ENCODE measurements at regions not wholly inside any gene's neighbourhood (a gene's known extent, or its start where the extent isn't known, plus 50 kb on each side); places are given as distances from the start of the nearest gene placed in this dataset.
"Not testable (repeated sequence)": the region's sequence is repeated elsewhere in the genome, so short reads cannot be mapped to it uniquely, and the experiment has no call there.

- no peaks in the 10 kb centered on the region for H3K36me3 Mint-ChIP-seq (ENCODE audit: low read depth)
- no peaks in the 10 kb centered on the region for H3K9me3 Mint-ChIP-seq
- ATAC-seq (no peak), DNase-seq (no peak)
- POLR2A ChIA-PET = no interaction called here
- intact Hi-C loops (cut with micrococcal nuclease) = no loop called here
- H3K4me1 Mint-ChIP-seq (ENCODE audit: low read depth) = no peaks in the 10 kb centered on the region
- H3K4me3 Mint-ChIP-seq = no peak overlapping the region
- CTCF ChIA-PET = no interaction called here
- TF ChIP-seq CTCF (IDR thresholded peaks at IDR 0.05) = no peak
- no peaks in the 10 kb centered on the region for H3K27me3 Mint-ChIP-seq
- H3K27ac Mint-ChIP-seq = no peak overlapping the region
Measured at GRCh38 chr5:118068886-118069285, 919.5 kb downstream of the DTWD2 start.

- DNase-seq; ATAC-seq; H3K27me3 Mint-ChIP-seq; H3K4me3 Mint-ChIP-seq; H3K4me1 Mint-ChIP-seq (ENCODE audit: low read depth); CTCF ChIA-PET; H3K9me3 Mint-ChIP-seq; H3K36me3 Mint-ChIP-seq (ENCODE audit: low read depth); H3K27ac Mint-ChIP-seq; intact Hi-C loops (cut with micrococcal nuclease): not testable (repeated sequence)
- POLR2A ChIA-PET = interaction anchor here (0.6 kb wide), 1 partner anchor 31 kb away, joined by 3 read pairs; no protein-coding TSS in a partner anchor
Measured at GRCh38 chr5:118063836-118064235, 924.5 kb downstream of the DTWD2 start.

- H3K4me1 Mint-ChIP-seq (ENCODE audit: low read depth) = no peaks in the 10 kb centered on the region
- no peak for ATAC-seq
- peaks cover 5% of the 10 kb centered on the region for H3K9me3 Mint-ChIP-seq
- no peak overlapping the region for H3K27ac Mint-ChIP-seq
- H3K27me3 Mint-ChIP-seq = no peaks in the 10 kb centered on the region
- no peaks in the 10 kb centered on the region for H3K36me3 Mint-ChIP-seq (ENCODE audit: low read depth)
- H3K4me3 Mint-ChIP-seq = no peak overlapping the region
- POLR2A ChIA-PET = no interaction called here
- no peak for DNase-seq
- CTCF ChIA-PET = no interaction called here
- intact Hi-C loops (cut with micrococcal nuclease) = no loop called here
- TF ChIP-seq CTCF (IDR thresholded peaks at IDR 0.05) = no peak
Measured at GRCh38 chr5:118060833-118061232, 927.5 kb downstream of the DTWD2 start.

- DNase-seq (no peak), ATAC-seq (no peak)
- TF ChIP-seq CTCF (IDR thresholded peaks at IDR 0.05) = no peak
- no peak overlapping the region for H3K27ac Mint-ChIP-seq
- H3K9me3 Mint-ChIP-seq = peaks cover 6% of the 10 kb centered on the region
- no peaks in the 10 kb centered on the region for H3K4me1 Mint-ChIP-seq (ENCODE audit: low read depth)
- ChIA-PET POLR2A (no interaction called here), CTCF (no interaction called here)
- no peaks in the 10 kb centered on the region for H3K36me3 Mint-ChIP-seq (ENCODE audit: low read depth)
- no peak overlapping the region for H3K4me3 Mint-ChIP-seq
- no peaks in the 10 kb centered on the region for H3K27me3 Mint-ChIP-seq
- intact Hi-C loops (cut with micrococcal nuclease) = no loop called here
Measured at GRCh38 chr5:118052503-118052902, 935.8 kb downstream of the DTWD2 start.

GRCh38 chr5:118044169-118044568, 944.2 kb downstream of the DTWD2 start:
- POLR2A ChIA-PET = no interaction called here
- ATAC-seq (no peak), DNase-seq (no peak)
- intact Hi-C loops (cut with micrococcal nuclease) = no loop called here
- CTCF ChIA-PET = no interaction called here
- H3K27me3 Mint-ChIP-seq = no peaks in the 10 kb centered on the region
- peaks cover 10% of the 10 kb centered on the region for H3K9me3 Mint-ChIP-seq
- H3K4me3 Mint-ChIP-seq = no peak overlapping the region
- TF ChIP-seq CTCF (IDR thresholded peaks at IDR 0.05) = no peak
- H3K27ac Mint-ChIP-seq = no peak overlapping the region
- H3K4me1 Mint-ChIP-seq (ENCODE audit: low read depth) = no peaks in the 10 kb centered on the region
- no peaks in the 10 kb centered on the region for H3K36me3 Mint-ChIP-seq (ENCODE audit: low read depth)

GRCh38 chr5:118043531-118043930, 944.8 kb downstream of the DTWD2 start:
- no peak for TF ChIP-seq CTCF (IDR thresholded peaks at IDR 0.05)
- intact Hi-C loops (cut with micrococcal nuclease) = no loop called here
- DNase-seq = no peak
- ChIA-PET POLR2A (no interaction called here), CTCF (no interaction called here)
- H3K9me3 Mint-ChIP-seq = peaks cover 7% of the 10 kb centered on the region
- no peaks in the 10 kb centered on the region for H3K27me3 Mint-ChIP-seq
- no peaks in the 10 kb centered on the region for H3K4me1 Mint-ChIP-seq (ENCODE audit: low read depth)
- H3K4me3 Mint-ChIP-seq = no peak overlapping the region
- no peak for ATAC-seq
- no peak overlapping the region for H3K27ac Mint-ChIP-seq
- H3K36me3 Mint-ChIP-seq (ENCODE audit: low read depth) = no peaks in the 10 kb centered on the region
